GM20000 (cell line): ENCODE measurements at regions not wholly inside any gene's neighbourhood (a gene's known extent, or its start where the extent isn't known, plus 50 kb on each side); places are given as distances from the start of the nearest gene placed in this dataset.

ENCODE experiments used
- DNase-seq: peaks from one replicate; pipeline ENCODE4 v3.0.0; 2012; ENCODE audit warnings: low spot score
- CTCF ChIP-seq: IDR thresholded peaks from 2 replicates; pipeline ENCODE4 v1.5.1; 2012; ENCODE audit warnings: mild to moderate bottlenecking, control low read depth; ENCODE audit errors: extremely low read depth, missing control alignments

GRCh38 chr5:125186911-125187375 is 440.5 kb upstream of the ZNF608 start:
- TF ChIP-seq CTCF = no peak

GRCh38 chr5:125189531-125189941 is 443.1 kb upstream of the ZNF608 start:
- TF ChIP-seq CTCF = no peak
- no peak for DNase-seq

More at GRCh38 chr5:125186911-125187375, 440.5 kb upstream of the ZNF608 start:
- DNase-seq = no peak

GRCh38 chr5:125190232-125191087 is 444.0 kb upstream of the ZNF608 start:
- no peak for TF ChIP-seq CTCF
- no peak for DNase-seq

GRCh38 chr5:125194883-125195282 is 448.4 kb upstream of the ZNF608 start:
- DNase-seq = no peak
- TF ChIP-seq CTCF = no peak

- TF ChIP-seq CTCF = no peak
- no peak for DNase-seq
Measured at GRCh38 chr5:125196481-125197111, 450.2 kb upstream of the ZNF608 start.

- DNase-seq = no peak
- TF ChIP-seq CTCF = no peak
Measured at GRCh38 chr5:125197321-125197720, 450.9 kb upstream of the ZNF608 start.
